ENCODE measurements at regions not wholly inside any gene's neighbourhood (a gene's known extent, or its start where the extent isn't known, plus 50 kb on each side); places are given as distances from the start of the nearest gene placed in this dataset.

GRCh38 chr17:56038131-56038530 lies 115.1 kb upstream of the ANKFN1 start:
- TF ChIP-seq CTCF (IDR thresholded peaks at IDR 0.05) (no peak), POLR2AphosphoS5 (IDR thresholded peaks at IDR 0.05) (no peak), EP300 (IDR thresholded peaks at IDR 0.05) (no peak), POLR2A (IDR thresholded peaks at IDR 0.05; ENCODE audit: low read depth) (no peak)
